ENCODE measurements at regions not wholly inside any gene's neighbourhood (a gene's known extent, or its start where the extent isn't known, plus 50 kb on each side); places are given as distances from the start of the nearest gene placed in this dataset.
"Not testable (repeated sequence)": the region's sequence is repeated elsewhere in the genome, so short reads cannot be mapped to it uniquely, and the experiment has no call there.

- TF ChIP-seq CTCF (IDR thresholded peaks at IDR 0.05; ENCODE audit: insufficient read depth, low read depth, low read length, missing control alignments), result no peak
Measured at GRCh38 chr14:104478656-104479055, 100.9 kb upstream of the C14orf180 start.

GRCh38 chr14:104479901-104480300, 99.7 kb upstream of the C14orf180 start:
- DNase-seq (ENCODE audit: low read depth), result no peak
- no peak overlapping the region for H3K4me3 ChIP-seq (ENCODE audit: low read length)
- no peak for TF ChIP-seq CTCF (IDR thresholded peaks at IDR 0.05; ENCODE audit: insufficient read depth, low read depth, low read length, missing control alignments)

More at GRCh38 chr14:104478656-104479055, 100.9 kb upstream of the C14orf180 start:
- H3K4me3 ChIP-seq (ENCODE audit: low read length), result no peak overlapping the region
- no peak for DNase-seq (ENCODE audit: low read depth)

GRCh38 chr14:104481323-104481722, 98.2 kb upstream of the C14orf180 start:
- H3K4me3 ChIP-seq (ENCODE audit: low read length), result no peak overlapping the region
- no peak for DNase-seq (ENCODE audit: low read depth)
- TF ChIP-seq CTCF (IDR thresholded peaks at IDR 0.05; ENCODE audit: insufficient read depth, low read depth, low read length, missing control alignments), result no peak

- not testable (repeated sequence) for H3K4me3 ChIP-seq (ENCODE audit: low read length); DNase-seq (ENCODE audit: low read depth)
Measured at GRCh38 chr14:104482017-104482416, 97.5 kb upstream of the C14orf180 start.

- no peak for TF ChIP-seq CTCF (IDR thresholded peaks at IDR 0.05; ENCODE audit: insufficient read depth, low read depth, low read length, missing control alignments)
- no peak overlapping the region for H3K4me3 ChIP-seq (ENCODE audit: low read length)
- DNase-seq (ENCODE audit: low read depth), result no peak
Measured at GRCh38 chr14:104486222-104486923, 93.2 kb upstream of the C14orf180 start.

- TF ChIP-seq CTCF (IDR thresholded peaks at IDR 0.05; ENCODE audit: insufficient read depth, low read depth, low read length, missing control alignments), result no peak
- no peak overlapping the region for H3K4me3 ChIP-seq (ENCODE audit: low read length)
- no peak for DNase-seq (ENCODE audit: low read depth)
Measured at GRCh38 chr14:104494483-104494882, 85.1 kb upstream of the C14orf180 start.

GRCh38 chr14:104496095-104496494, 83.5 kb upstream of the C14orf180 start:
- DNase-seq (ENCODE audit: low read depth), result no peak
- H3K4me3 ChIP-seq (ENCODE audit: low read length), result no peak overlapping the region
- no peak for TF ChIP-seq CTCF (IDR thresholded peaks at IDR 0.05; ENCODE audit: insufficient read depth, low read depth, low read length, missing control alignments)
